ENCODE measurements at regions not wholly inside any gene's neighbourhood (a gene's known extent, or its start where the extent isn't known, plus 50 kb on each side); places are given as distances from the start of the nearest gene placed in this dataset.

- Mint-ChIP-seq H3K27ac (no peak overlapping the region), H3K4me1 (no peaks in the 10 kb centered on the region), H3K9me3 (ENCODE audit: insufficient read depth) (no peaks in the 10 kb centered on the region), H3K4me3 (no peak overlapping the region), H3K27me3 (peaks cover 26% of the 10 kb centered on the region)
- no peaks in the 10 kb centered on the region for H3K27me3 ChIP-seq (replicated peaks in 1 of 4; ENCODE audit: control extremely low read depth in 1 of 4, control insufficient read depth in 3 of 4, insufficient read depth in 4 of 4, low read length in 3 of 4)
- no peak overlapping the region for H3K27ac ChIP-seq (ENCODE audit: low read length in 2 of 2)
- no peak for TF ChIP-seq CTCF (IDR thresholded peaks at IDR 0.05)
- no peak for TF ChIP-seq EZH2 (IDR thresholded peaks at IDR 0.05; ENCODE audit: borderline replicate concordance, insufficient read depth, low read depth, low read length, poor library complexity, severe bottlenecking)
- no peaks in the 10 kb centered on the region for H3K79me2 ChIP-seq (ENCODE audit: control insufficient read depth, insufficient read depth, low read length)
- ChIA-PET CTCF (no interaction called here), POLR2A (no interaction called here)
- H3K36me3 ChIP-seq (replicated peaks in 1 of 2; ENCODE audit: control extremely low read depth in 1 of 2, control insufficient read depth in 1 of 2, extremely low read depth in 1 of 2, insufficient read depth in 2 of 2, low read length in 1 of 2): no peaks in the 10 kb centered on the region
- 92% methylated on average over 4 of the region's 8 CpGs for WGBS (ENCODE audit: insufficient coverage)
- peaks cover 0 to 4% (median 0%) of the 10 kb centered on the region in 3 donors for H3K9me3 ChIP-seq (ENCODE audit: control extremely low read depth in 1 of 3, control insufficient read depth in 2 of 3, insufficient read depth in 1 of 3, low read length in 2 of 3)
- no peaks in the 10 kb centered on the region for H4K20me1 ChIP-seq (ENCODE audit: control insufficient read depth, insufficient read depth, low read length, poor library complexity, severe bottlenecking)
- no peak for ATAC-seq (ENCODE audit: low read depth)
- DNase-seq: no peak
- H3K4me2 ChIP-seq (replicated peaks; ENCODE audit: low read depth, low read length, poor library complexity, severe bottlenecking): no peak overlapping the region
- no peak overlapping the region for H3K9ac ChIP-seq (ENCODE audit: low read length)
- no peak overlapping the region for H2AFZ ChIP-seq (ENCODE audit: insufficient read depth, low read depth, low read length, poor library complexity, severe bottlenecking)
- no peaks in the 10 kb centered on the region for H3K4me1 ChIP-seq (ENCODE audit: control insufficient read depth in 2 of 2, insufficient read depth in 2 of 2, low read length in 2 of 2)
- H3K4me3 ChIP-seq (ENCODE audit: control extremely low read depth in 1 of 5, extremely low read depth in 1 of 5, insufficient read depth in 1 of 5, low read depth in 2 of 5, low read length in 4 of 5): no peak overlapping the region
- intact Hi-C loops (cut with micrococcal nuclease): no loop called here
These were observed 239.2 kb upstream of the LARGE1 start for GRCh38 chr22:34159491-34159890.

- Histone ChIP-seq H3K27ac (ENCODE audit: low read length in 2 of 2) (no peak overlapping the region), H3K4me3 (ENCODE audit: control extremely low read depth in 1 of 5, extremely low read depth in 1 of 5, insufficient read depth in 1 of 5, low read depth in 2 of 5, low read length in 4 of 5) (no peak overlapping the region), H2AFZ (ENCODE audit: insufficient read depth, low read depth, low read length, poor library complexity, severe bottlenecking) (no peak overlapping the region), H3K79me2 (ENCODE audit: control insufficient read depth, insufficient read depth, low read length) (no peaks in the 10 kb centered on the region), H3K9ac (ENCODE audit: low read length) (no peak overlapping the region), H3K4me2 (replicated peaks; ENCODE audit: low read depth, low read length, poor library complexity, severe bottlenecking) (no peak overlapping the region), H3K36me3 (replicated peaks in 1 of 2; ENCODE audit: control extremely low read depth in 1 of 2, control insufficient read depth in 1 of 2, extremely low read depth in 1 of 2, insufficient read depth in 2 of 2, low read length in 1 of 2) (no peaks in the 10 kb centered on the region), H3K9me3 (ENCODE audit: control extremely low read depth in 1 of 3, control insufficient read depth in 2 of 3, insufficient read depth in 1 of 3, low read length in 2 of 3) (peaks cover 0 to 4% (median 0%) of the 10 kb centered on the region in 3 donors), H3K4me1 (ENCODE audit: control insufficient read depth in 2 of 2, insufficient read depth in 2 of 2, low read length in 2 of 2) (no peaks in the 10 kb centered on the region), H4K20me1 (ENCODE audit: control insufficient read depth, insufficient read depth, low read length, poor library complexity, severe bottlenecking) (no peaks in the 10 kb centered on the region), H3K27me3 (replicated peaks in 1 of 4; ENCODE audit: control extremely low read depth in 1 of 4, control insufficient read depth in 3 of 4, insufficient read depth in 4 of 4, low read length in 3 of 4) (no peaks in the 10 kb centered on the region)
- Mint-ChIP-seq H3K27me3 (peaks cover 21% of the 10 kb centered on the region), H3K4me1 (no peaks in the 10 kb centered on the region), H3K27ac (no peak overlapping the region), H3K4me3 (no peak overlapping the region), H3K9me3 (ENCODE audit: insufficient read depth) (no peaks in the 10 kb centered on the region)
- 56% methylated on average over 2 of the region's 4 CpGs for WGBS (ENCODE audit: insufficient coverage)
- no peak for TF ChIP-seq EZH2 (IDR thresholded peaks at IDR 0.05; ENCODE audit: borderline replicate concordance, insufficient read depth, low read depth, low read length, poor library complexity, severe bottlenecking)
- TF ChIP-seq CTCF (IDR thresholded peaks at IDR 0.05): no peak
- ATAC-seq (ENCODE audit: low read depth): no peak
- ChIA-PET CTCF (no interaction called here), POLR2A (no interaction called here)
- DNase-seq: no peak
- intact Hi-C loops (cut with micrococcal nuclease): no loop called here
These were observed 240.0 kb upstream of the LARGE1 start for GRCh38 chr22:34160141-34160783.

All from B cell (primary cell).